Effector memory CD4-positive, alpha-beta T cell (primary cell): ENCODE measurements at regions not wholly inside any gene's neighbourhood (a gene's known extent, or its start where the extent isn't known, plus 50 kb on each side); places are given as distances from the start of the nearest gene placed in this dataset.
"Not testable (repeated sequence)": the region's sequence is repeated elsewhere in the genome, so short reads cannot be mapped to it uniquely, and the experiment has no call there.

Experiments
- DNase-seq, 3 donors: peaks; one replicate each; pipeline ENCODE4 v3.0.0-alpha.2; 2020
- H3K27ac ChIP-seq: 2 replicates; pipeline ENCODE4 v1.7.0; 2013; ENCODE audit warnings: mild to moderate bottlenecking, low read length, moderate library complexity; ENCODE audit not compliant: insufficient read depth, poor library complexity, severe bottlenecking
- H3K27me3 ChIP-seq: replicated peaks from 2 replicates; pipeline ENCODE4 v1.7.0; 2013; ENCODE audit warnings: mild to moderate bottlenecking, low read length; ENCODE audit not compliant: insufficient read depth, control insufficient read depth, poor library complexity, severe bottlenecking
- H3K36me3 ChIP-seq: 2 replicates; pipeline ENCODE4 v1.7.0; 2013; ENCODE audit warnings: mild to moderate bottlenecking, low read length, moderate library complexity; ENCODE audit not compliant: control insufficient read depth, insufficient read depth
- H3K4me1 ChIP-seq: 2 replicates; pipeline ENCODE4 v1.7.0; 2013; ENCODE audit warnings: low read length, mild to moderate bottlenecking; ENCODE audit not compliant: control insufficient read depth, insufficient read depth, poor library complexity, severe bottlenecking
- H3K4me3 ChIP-seq: 2 replicates; pipeline ENCODE4 v1.7.0; 2013; ENCODE audit warnings: low read length, low read depth, mild to moderate bottlenecking; ENCODE audit not compliant: insufficient read depth, poor library complexity, severe bottlenecking
- H3K9me3 ChIP-seq: 2 replicates; pipeline ENCODE4 v1.7.0; 2013; ENCODE audit warnings: mild to moderate bottlenecking, low read length, moderate library complexity; ENCODE audit not compliant: control insufficient read depth

- no peak for DNase-seq
- H3K4me1 ChIP-seq, result no peaks in the 10 kb centered on the region
- H3K36me3 ChIP-seq, result no peaks in the 10 kb centered on the region
- no peaks in the 10 kb centered on the region for H3K27me3 ChIP-seq
- H3K9me3 ChIP-seq, result no peaks in the 10 kb centered on the region
- no peak overlapping the region for H3K27ac ChIP-seq
- H3K4me3 ChIP-seq, result no peak overlapping the region
Observed at GRCh38 chr15:62904041-62904910, 138.3 kb upstream of the TPM1 start.

GRCh38 chr15:62906627-62907026 is 135.9 kb upstream of the TPM1 start:
- no peaks in the 10 kb centered on the region for H3K4me1 ChIP-seq
- H3K9me3 ChIP-seq, result no peaks in the 10 kb centered on the region
- H3K4me3 ChIP-seq, result no peak overlapping the region
- H3K36me3 ChIP-seq, result no peaks in the 10 kb centered on the region
- no peak for DNase-seq
- H3K27me3 ChIP-seq, result no peaks in the 10 kb centered on the region
- no peak overlapping the region for H3K27ac ChIP-seq

GRCh38 chr15:62907275-62907674 is 135.3 kb upstream of the TPM1 start:
- H3K27ac ChIP-seq, result no peak overlapping the region

GRCh38 chr15:62908341-62908740 is 134.2 kb upstream of the TPM1 start:
- H3K4me1 ChIP-seq, H3K27me3 ChIP-seq, H3K4me3 ChIP-seq, H3K9me3 ChIP-seq, H3K27ac ChIP-seq, DNase-seq, H3K36me3 ChIP-seq: not testable (repeated sequence)

More at GRCh38 chr15:62907275-62907674, 135.3 kb upstream of the TPM1 start:
- no peak for DNase-seq
- no peak overlapping the region for H3K4me3 ChIP-seq
- H3K9me3 ChIP-seq, result no peaks in the 10 kb centered on the region
- no peaks in the 10 kb centered on the region for H3K4me1 ChIP-seq
- H3K27me3 ChIP-seq, result no peaks in the 10 kb centered on the region
- H3K36me3 ChIP-seq, result no peaks in the 10 kb centered on the region

- Histone ChIP-seq H3K4me3 (no peak overlapping the region), H3K36me3 (no peaks in the 10 kb centered on the region), H3K27ac (no peak overlapping the region), H3K4me1 (no peaks in the 10 kb centered on the region), H3K27me3 (peaks cover 3% of the 10 kb centered on the region), H3K9me3 (no peaks in the 10 kb centered on the region)
- DNase-seq, result no peak
Observed at GRCh38 chr15:62909257-62909656, 133.3 kb upstream of the TPM1 start.

- Histone ChIP-seq H3K27me3 (peaks cover 3% of the 10 kb centered on the region), H3K27ac (no peak overlapping the region), H3K9me3 (no peaks in the 10 kb centered on the region), H3K36me3 (no peaks in the 10 kb centered on the region), H3K4me3 (no peak overlapping the region), H3K4me1 (no peaks in the 10 kb centered on the region)
- no peak for DNase-seq
Observed at GRCh38 chr15:62912282-62912681, 130.3 kb upstream of the TPM1 start.

GRCh38 chr15:62912808-62913207 is 129.7 kb upstream of the TPM1 start:
- Histone ChIP-seq H3K4me3 (no peak overlapping the region), H3K27ac (no peak overlapping the region), H3K27me3 (peaks cover 3% of the 10 kb centered on the region), H3K9me3 (no peaks in the 10 kb centered on the region), H3K4me1 (no peaks in the 10 kb centered on the region), H3K36me3 (no peaks in the 10 kb centered on the region)
- DNase-seq, result no peak

GRCh38 chr15:62913246-62913645 is 129.3 kb upstream of the TPM1 start:
- Histone ChIP-seq H3K27me3 (peaks cover 3% of the 10 kb centered on the region), H3K9me3 (no peaks in the 10 kb centered on the region), H3K36me3 (no peaks in the 10 kb centered on the region), H3K4me3 (no peak overlapping the region), H3K4me1 (no peaks in the 10 kb centered on the region), H3K27ac (no peak overlapping the region)
- DNase-seq, result no peak

- H3K36me3 ChIP-seq, result no peaks in the 10 kb centered on the region
- no peaks in the 10 kb centered on the region for H3K9me3 ChIP-seq
- H3K4me1 ChIP-seq, result no peaks in the 10 kb centered on the region
- H3K27ac ChIP-seq, result no peak overlapping the region
- no peak overlapping the region for H3K4me3 ChIP-seq
- H3K27me3 ChIP-seq, result peaks cover 3% of the 10 kb centered on the region
- DNase-seq, result no peak
Observed at GRCh38 chr15:62914461-62915079, 128.0 kb upstream of the TPM1 start.
